ENCODE measurements at regions not wholly inside any gene's neighbourhood (a gene's known extent, or its start where the extent isn't known, plus 50 kb on each side); places are given as distances from the start of the nearest gene placed in this dataset.

DNA sequence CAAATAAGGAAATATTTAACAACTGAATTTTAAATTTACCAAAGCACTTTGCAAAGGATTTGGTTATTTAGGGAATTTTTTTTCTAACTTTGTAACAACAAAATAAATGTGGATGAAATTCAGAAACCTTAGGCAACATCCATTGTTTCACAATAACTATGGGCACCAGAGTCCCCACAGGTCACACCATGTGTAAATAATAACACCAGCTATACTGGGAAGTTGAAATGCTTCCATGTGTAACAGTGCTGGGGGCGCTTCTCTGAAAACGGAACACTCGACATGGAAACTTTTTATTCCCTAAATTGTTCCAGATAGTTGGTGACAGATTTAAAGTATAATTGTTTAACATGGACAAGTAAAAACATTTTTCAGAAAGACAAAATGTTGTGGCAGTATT lies 818.6 kb downstream of the TNS3 start:
- TF ChIP-seq, protein P1, sequence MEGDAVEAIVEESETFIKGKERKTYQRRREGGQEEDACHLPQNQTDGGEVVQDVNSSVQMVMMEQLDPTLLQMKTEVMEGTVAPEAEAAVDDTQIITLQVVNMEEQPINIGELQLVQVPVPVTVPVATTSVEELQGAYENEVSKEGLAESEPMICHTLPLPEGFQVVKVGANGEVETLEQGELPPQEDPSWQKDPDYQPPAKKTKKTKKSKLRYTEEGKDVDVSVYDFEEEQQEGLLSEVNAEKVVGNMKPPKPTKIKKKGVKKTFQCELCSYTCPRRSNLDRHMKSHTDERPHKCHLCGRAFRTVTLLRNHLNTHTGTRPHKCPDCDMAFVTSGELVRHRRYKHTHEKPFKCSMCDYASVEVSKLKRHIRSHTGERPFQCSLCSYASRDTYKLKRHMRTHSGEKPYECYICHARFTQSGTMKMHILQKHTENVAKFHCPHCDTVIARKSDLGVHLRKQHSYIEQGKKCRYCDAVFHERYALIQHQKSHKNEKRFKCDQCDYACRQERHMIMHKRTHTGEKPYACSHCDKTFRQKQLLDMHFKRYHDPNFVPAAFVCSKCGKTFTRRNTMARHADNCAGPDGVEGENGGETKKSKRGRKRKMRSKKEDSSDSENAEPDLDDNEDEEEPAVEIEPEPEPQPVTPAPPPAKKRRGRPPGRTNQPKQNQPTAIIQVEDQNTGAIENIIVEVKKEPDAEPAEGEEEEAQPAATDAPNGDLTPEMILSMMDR (IDR thresholded peaks at IDR 0.05) = no peak
- no peak for TF ChIP-seq EZH2phosphoT487 (IDR thresholded peaks at IDR 0.05)
